HepG2 (cell line): ENCODE measurements at regions not wholly inside any gene's neighbourhood (a gene's known extent, or its start where the extent isn't known, plus 50 kb on each side); places are given as distances from the start of the nearest gene placed in this dataset.

ENCODE experiments used
- FLYWCH1 ChIP-seq: sonication (generic); formaldehyde crosslinking; IDR thresholded peaks from 2 replicates; pipeline ENCODE4 v1.8.1; 2023; ENCODE audit warnings: mild to moderate bottlenecking, missing genetic modification reagents
- TCF7 ChIP-seq: sonication (generic); IDR thresholded peaks from 2 replicates; pipeline ENCODE4 v1.6.1; 2016; ENCODE audit warnings: antibody characterized with exemption, low read depth
- TRIM24 ChIP-seq: sonication (generic); formaldehyde crosslinking; IDR thresholded peaks from 2 replicates; pipeline ENCODE4 v1.8.0; 2022; ENCODE audit warnings: mild to moderate bottlenecking, missing genetic modification reagents
- TF ChIP-seq, protein P1 (sequence below): sonication (generic); formaldehyde crosslinking; IDR thresholded peaks from 2 replicates; pipeline ENCODE4 v1.5.1; 2020; ENCODE audit warnings: mild to moderate bottlenecking, missing genetic modification reagents, moderate library complexity
- TF ChIP-seq, protein P2 (sequence below): sonication (generic); formaldehyde crosslinking; IDR thresholded peaks from 2 replicates; pipeline ENCODE4 v1.5.1; 2020; ENCODE audit warnings: mild to moderate bottlenecking, missing genetic modification reagents, borderline replicate concordance

DNA sequence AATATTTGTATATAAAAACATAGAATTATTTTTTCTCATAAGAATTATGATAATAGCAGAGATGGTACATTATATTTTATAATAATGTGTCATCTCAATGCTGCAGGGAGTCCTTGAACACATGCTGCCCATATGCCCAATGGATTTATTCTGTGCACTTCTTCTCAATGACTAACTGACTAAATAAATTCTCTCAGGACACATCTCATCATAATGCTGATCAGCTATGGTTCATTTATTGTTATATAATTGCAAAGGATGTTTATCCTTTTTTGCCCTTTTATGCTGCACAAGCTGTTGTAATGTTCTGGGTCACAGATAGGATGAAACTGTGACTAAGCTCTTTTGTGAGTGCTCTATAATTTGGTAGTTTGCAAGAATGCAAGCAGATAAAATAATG, 1273.3 kb upstream of the ATXN8OS start (continued):
- TF ChIP-seq, protein P1, sequence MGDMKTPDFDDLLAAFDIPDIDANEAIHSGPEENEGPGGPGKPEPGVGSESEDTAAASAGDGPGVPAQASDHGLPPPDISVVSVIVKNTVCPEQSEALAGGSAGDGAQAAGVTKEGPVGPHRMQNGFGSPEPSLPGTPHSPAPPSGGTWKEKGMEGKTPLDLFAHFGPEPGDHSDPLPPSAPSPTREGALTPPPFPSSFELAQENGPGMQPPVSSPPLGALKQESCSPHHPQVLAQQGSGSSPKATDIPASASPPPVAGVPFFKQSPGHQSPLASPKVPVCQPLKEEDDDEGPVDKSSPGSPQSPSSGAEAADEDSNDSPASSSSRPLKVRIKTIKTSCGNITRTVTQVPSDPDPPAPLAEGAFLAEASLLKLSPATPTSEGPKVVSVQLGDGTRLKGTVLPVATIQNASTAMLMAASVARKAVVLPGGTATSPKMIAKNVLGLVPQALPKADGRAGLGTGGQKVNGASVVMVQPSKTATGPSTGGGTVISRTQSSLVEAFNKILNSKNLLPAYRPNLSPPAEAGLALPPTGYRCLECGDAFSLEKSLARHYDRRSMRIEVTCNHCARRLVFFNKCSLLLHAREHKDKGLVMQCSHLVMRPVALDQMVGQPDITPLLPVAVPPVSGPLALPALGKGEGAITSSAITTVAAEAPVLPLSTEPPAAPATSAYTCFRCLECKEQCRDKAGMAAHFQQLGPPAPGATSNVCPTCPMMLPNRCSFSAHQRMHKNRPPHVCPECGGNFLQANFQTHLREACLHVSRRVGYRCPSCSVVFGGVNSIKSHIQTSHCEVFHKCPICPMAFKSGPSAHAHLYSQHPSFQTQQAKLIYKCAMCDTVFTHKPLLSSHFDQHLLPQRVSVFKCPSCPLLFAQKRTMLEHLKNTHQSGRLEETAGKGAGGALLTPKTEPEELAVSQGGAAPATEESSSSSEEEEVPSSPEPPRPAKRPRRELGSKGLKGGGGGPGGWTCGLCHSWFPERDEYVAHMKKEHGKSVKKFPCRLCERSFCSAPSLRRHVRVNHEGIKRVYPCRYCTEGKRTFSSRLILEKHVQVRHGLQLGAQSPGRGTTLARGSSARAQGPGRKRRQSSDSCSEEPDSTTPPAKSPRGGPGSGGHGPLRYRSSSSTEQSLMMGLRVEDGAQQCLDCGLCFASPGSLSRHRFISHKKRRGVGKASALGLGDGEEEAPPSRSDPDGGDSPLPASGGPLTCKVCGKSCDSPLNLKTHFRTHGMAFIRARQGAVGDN (CRISPR knock-in tag) = no peak
- TF ChIP-seq FLYWCH1 (no peak), TCF7 (no peak), TRIM24 (no peak)
- TF ChIP-seq, protein P2, sequence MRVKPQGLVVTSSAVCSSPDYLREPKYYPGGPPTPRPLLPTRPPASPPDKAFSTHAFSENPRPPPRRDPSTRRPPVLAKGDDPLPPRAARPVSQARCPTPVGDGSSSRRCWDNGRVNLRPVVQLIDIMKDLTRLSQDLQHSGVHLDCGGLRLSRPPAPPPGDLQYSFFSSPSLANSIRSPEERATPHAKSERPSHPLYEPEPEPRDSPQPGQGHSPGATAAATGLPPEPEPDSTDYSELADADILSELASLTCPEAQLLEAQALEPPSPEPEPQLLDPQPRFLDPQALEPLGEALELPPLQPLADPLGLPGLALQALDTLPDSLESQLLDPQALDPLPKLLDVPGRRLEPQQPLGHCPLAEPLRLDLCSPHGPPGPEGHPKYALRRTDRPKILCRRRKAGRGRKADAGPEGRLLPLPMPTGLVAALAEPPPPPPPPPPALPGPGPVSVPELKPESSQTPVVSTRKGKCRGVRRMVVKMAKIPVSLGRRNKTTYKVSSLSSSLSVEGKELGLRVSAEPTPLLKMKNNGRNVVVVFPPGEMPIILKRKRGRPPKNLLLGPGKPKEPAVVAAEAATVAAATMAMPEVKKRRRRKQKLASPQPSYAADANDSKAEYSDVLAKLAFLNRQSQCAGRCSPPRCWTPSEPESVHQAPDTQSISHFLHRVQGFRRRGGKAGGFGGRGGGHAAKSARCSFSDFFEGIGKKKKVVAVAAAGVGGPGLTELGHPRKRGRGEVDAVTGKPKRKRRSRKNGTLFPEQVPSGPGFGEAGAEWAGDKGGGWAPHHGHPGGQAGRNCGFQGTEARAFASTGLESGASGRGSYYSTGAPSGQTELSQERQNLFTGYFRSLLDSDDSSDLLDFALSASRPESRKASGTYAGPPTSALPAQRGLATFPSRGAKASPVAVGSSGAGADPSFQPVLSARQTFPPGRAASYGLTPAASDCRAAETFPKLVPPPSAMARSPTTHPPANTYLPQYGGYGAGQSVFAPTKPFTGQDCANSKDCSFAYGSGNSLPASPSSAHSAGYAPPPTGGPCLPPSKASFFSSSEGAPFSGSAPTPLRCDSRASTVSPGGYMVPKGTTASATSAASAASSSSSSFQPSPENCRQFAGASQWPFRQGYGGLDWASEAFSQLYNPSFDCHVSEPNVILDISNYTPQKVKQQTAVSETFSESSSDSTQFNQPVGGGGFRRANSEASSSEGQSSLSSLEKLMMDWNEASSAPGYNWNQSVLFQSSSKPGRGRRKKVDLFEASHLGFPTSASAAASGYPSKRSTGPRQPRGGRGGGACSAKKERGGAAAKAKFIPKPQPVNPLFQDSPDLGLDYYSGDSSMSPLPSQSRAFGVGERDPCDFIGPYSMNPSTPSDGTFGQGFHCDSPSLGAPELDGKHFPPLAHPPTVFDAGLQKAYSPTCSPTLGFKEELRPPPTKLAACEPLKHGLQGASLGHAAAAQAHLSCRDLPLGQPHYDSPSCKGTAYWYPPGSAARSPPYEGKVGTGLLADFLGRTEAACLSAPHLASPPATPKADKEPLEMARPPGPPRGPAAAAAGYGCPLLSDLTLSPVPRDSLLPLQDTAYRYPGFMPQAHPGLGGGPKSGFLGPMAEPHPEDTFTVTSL (CRISPR knock-in tag) = no peak
- TF ChIP-seq, all 625 proteins: peak for 0
